Activated naive CD4-positive, alpha-beta T cell treated with anti-CD3 and anti-CD28 coated beads, Interleukin-2, amount 50 U/mL, for 16 hours (primary cell): ENCODE measurements at regions not wholly inside any gene's neighbourhood (a gene's known extent, or its start where the extent isn't known, plus 50 kb on each side); places are given as distances from the start of the nearest gene placed in this dataset.
"Not testable (repeated sequence)": the region's sequence is repeated elsewhere in the genome, so short reads cannot be mapped to it uniquely, and the experiment has no call there.

Experiments used
- DNase-seq: peaks from one replicate; pipeline ENCODE4 v3.0.0-alpha.2; 2020

- DNase-seq: no peak
Observed at GRCh38 chr12:84198294-84198946, 714.2 kb downstream of the SLC6A15 start.

GRCh38 chr12:84191779-84192178, 720.8 kb downstream of the SLC6A15 start:
- no peak for DNase-seq

GRCh38 chr12:84186433-84186832, 726.2 kb downstream of the SLC6A15 start:
- DNase-seq: no peak

GRCh38 chr12:84183576-84183975, 729.0 kb downstream of the SLC6A15 start:
- no peak for DNase-seq

- DNase-seq: no peak
Observed at GRCh38 chr12:84174115-84174514, 738.5 kb downstream of the SLC6A15 start.

- no peak for DNase-seq
Observed at GRCh38 chr12:84172823-84173424, 739.7 kb downstream of the SLC6A15 start.

GRCh38 chr12:84166812-84167211, 745.8 kb downstream of the SLC6A15 start:
- no peak for DNase-seq

- no peak for DNase-seq
Observed at GRCh38 chr12:84165998-84166571, 746.5 kb downstream of the SLC6A15 start.

- no peak for DNase-seq
Observed at GRCh38 chr12:84161296-84161695, 751.3 kb downstream of the SLC6A15 start.

- no peak for DNase-seq
Observed at GRCh38 chr12:84159260-84159659, 753.3 kb downstream of the SLC6A15 start.

GRCh38 chr12:84157170-84157569, 755.4 kb downstream of the SLC6A15 start:
- DNase-seq: no peak

- DNase-seq: not testable (repeated sequence)
Observed at GRCh38 chr12:84154991-84155930, 757.3 kb downstream of the SLC6A15 start.

GRCh38 chr12:84154439-84154990, 758.1 kb downstream of the SLC6A15 start:
- not testable (repeated sequence) for DNase-seq

- no peak for DNase-seq
Observed at GRCh38 chr12:84150201-84150600, 762.4 kb downstream of the SLC6A15 start.

DNA sequence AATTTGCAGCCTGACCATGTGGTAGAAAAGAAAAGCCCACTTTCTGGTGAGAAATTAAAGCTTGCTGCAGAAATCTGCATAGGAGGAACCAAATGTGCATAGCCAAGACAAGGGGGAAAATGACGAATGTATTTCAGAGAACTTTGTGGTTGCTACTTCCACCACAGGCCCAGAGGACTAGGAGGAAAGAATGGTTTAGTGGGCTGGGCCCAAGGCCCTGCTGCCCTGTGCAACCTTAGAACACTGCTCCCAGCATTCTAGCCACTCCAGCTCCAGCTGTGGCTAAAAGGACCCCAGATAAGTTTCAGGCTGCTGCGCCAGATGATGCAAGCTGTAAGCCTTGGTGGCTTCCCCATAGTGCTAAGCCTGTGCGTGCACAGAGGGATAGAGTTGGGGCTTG, 764.3 kb downstream of the SLC6A15 start:
- DNase-seq: no peak

DNA sequence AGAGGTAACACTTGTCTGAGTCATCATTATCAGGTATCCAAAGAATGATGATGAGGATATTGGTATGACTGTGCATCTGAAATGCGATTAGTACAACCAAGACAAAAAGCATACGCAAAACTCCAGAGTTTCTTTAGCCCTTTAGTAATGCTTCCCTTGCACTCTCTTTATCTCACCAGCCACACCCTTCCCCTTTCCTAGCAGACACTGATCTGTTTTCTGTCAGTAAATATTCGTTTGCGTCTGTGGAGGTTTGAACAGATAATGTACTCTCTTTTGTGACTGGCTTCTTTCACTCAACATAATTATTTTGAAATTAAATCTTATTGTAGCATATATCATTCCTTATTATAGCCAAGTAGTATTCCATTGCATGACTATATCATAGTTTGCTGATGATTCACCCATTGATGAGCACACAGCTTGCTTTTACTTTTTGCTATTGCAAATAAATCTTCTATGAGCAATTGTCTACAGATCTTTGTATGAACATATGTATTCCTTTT, 775.7 kb downstream of the SLC6A15 start:
- DNase-seq: no peak

- no peak for DNase-seq
Observed at GRCh38 chr12:84135586-84136279, 776.9 kb downstream of the SLC6A15 start.

DNA sequence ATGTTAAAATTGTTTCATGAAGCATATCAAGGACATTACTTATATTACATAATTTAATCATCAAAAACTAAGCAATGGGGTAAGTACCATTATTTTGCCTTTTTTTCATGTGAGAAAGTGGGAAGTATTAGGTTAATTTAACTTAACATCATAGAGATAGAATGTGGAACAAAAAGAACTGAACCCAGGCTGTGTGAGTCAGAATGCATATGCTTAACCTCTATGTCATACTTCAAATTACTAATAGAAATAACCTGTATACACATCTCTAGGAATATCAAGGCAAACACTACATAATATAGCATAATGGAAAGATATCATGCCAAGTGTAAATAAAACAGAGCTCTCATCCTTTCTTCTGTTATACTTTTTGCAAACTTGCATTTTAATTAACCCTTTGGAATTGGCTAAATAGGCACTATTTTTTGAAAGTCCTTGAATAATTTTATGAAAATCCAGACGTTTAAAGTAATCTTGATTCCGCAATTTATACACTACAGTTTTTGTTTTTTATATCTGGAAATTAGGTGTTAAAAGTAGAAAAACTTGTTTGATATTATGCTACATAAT, 777.7 kb downstream of the SLC6A15 start:
- DNase-seq: no peak

- no peak for DNase-seq
Observed at GRCh38 chr12:84131076-84131475, 781.5 kb downstream of the SLC6A15 start.

DNA sequence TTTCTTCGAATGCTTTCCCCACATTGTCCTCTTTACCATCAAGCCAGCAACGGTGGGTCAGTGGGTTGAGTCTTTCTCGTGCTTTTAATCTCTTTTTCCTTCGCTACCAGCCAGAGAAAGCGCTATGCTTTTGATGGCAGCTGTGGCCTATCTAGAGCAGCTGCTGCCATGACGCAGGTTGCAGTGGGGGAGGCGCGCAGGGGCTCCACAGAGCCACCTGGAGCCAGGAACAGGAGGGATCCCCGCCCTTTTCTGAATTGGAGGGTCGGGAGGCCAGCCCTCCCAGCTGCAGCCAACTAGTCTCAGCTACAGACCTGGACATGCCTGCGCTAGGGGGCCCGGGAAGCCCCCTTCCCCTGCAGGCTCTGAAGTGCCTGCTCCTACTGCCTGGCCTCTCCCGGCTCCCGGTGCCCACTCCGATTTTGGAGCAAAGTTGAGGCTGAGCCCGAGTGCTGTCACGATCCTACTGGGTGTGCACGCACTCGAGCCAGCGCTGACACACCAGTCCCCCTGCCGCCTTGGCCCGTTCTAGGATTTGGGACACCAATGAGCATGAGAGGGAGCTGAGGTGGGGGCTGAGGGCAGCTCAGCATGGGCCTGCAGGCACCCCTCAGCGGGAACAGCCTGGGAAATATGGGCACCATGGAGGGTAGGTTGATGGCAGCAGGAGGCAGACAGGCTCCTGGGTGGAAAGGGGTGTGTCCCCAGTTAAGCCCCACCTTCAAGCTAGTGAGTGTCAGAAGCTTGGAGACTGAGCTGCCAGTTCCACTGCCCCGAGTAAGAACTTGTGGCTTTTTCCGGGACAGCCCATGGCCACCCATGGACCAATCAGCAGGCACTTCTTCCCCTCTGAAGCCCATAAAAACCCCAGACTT, 784.2 kb downstream of the SLC6A15 start:
- DNase-seq: no peak

- DNase-seq: no peak
Observed at GRCh38 chr12:84124211-84124610, 788.4 kb downstream of the SLC6A15 start.
